GM12875 (cell line): ENCODE measurements at regions not wholly inside any gene's neighbourhood (a gene's known extent, or its start where the extent isn't known, plus 50 kb on each side); places are given as distances from the start of the nearest gene placed in this dataset.

Experiments used
- H3K4me3 ChIP-seq: one replicate; pipeline ENCODE4 v1.5.1; 2011; ENCODE audit warnings: low read depth, low read length, control low read depth
- CTCF ChIP-seq: IDR thresholded peaks from 2 replicates; pipeline ENCODE4 v1.5.1; 2011; ENCODE audit warnings: low read depth, mild to moderate bottlenecking, control low read depth, inconsistent platforms, low read length, moderate library complexity, borderline replicate concordance; ENCODE audit not compliant: insufficient read depth

- no peak overlapping the region for H3K4me3 ChIP-seq
- no peak for TF ChIP-seq CTCF
Measured at GRCh38 chr1:109818988-109819764, 55.5 kb upstream of the EPS8L3 start.

DNA sequence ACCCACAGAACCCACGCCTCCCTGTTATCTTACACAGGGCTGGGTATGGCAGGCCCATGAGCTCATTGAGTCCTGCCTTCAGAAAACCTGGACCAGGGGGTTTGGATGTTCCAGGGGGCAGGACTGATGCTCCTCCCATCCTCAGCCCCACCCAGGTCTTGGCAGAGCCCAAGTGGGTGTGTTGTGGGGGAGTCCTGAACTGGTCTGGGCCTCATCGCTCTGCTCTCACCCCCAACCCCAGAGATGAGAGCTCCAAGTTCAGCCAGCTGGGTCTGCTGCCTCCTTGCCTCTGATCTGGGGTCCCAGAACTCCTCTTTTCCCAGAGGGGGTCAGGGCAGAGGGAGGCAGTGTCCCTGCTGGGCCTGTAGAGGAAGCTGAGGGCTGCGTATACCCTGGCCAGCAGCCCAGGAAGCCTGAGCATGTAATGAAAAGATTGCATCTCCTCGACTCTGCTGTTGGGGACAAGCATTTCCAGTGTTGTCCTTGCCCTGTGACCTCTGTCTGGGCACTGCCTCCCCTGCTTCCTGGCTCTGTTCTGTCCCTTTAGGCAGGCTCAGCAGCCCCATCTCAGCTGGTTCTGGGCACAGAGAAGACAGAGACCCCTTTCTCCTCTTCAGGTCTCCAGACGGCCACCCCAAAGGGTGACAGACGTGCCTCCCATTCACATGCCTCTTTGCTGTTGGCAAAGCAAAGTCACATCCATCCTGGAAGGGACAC lies 54.7 kb upstream of the EPS8L3 start:
- no peak for TF ChIP-seq CTCF
- no peak overlapping the region for H3K4me3 ChIP-seq

- H3K4me3 ChIP-seq, result no peak overlapping the region
- no peak for TF ChIP-seq CTCF
Measured at GRCh38 chr1:109817881-109818270, 54.2 kb upstream of the EPS8L3 start.

GRCh38 chr1:109816975-109817535 lies 53.3 kb upstream of the EPS8L3 start:
- H3K4me3 ChIP-seq, result no peak overlapping the region
- no peak for TF ChIP-seq CTCF

GRCh38 chr1:109816175-109816811 lies 52.6 kb upstream of the EPS8L3 start:
- no peak overlapping the region for H3K4me3 ChIP-seq
- TF ChIP-seq CTCF, result 0 out of 2 replicates have a peak, but pooled peaks have one; percentile 1

- H3K4me3 ChIP-seq, result no peak overlapping the region
- TF ChIP-seq CTCF, result no peak
Measured at GRCh38 chr1:109815809-109816174, 52.1 kb upstream of the EPS8L3 start.
